GM12801 (cell line): ENCODE measurements at regions not wholly inside any gene's neighbourhood (a gene's known extent, or its start where the extent isn't known, plus 50 kb on each side); places are given as distances from the start of the nearest gene placed in this dataset.

Experiments
- CTCF ChIP-seq: IDR thresholded peaks from one replicate; pipeline ENCODE4 v1.5.1; 2011; ENCODE audit warnings: control low read depth; ENCODE audit not compliant: insufficient read length; ENCODE audit errors: extremely low read depth

- TF ChIP-seq CTCF, result no peak
Measured at GRCh38 chr2:160576054-160576499, 82.5 kb upstream of the RBMS1 start.

- TF ChIP-seq CTCF, result no peak
Measured at GRCh38 chr2:160581035-160581434, 87.4 kb upstream of the RBMS1 start.

GRCh38 chr2:160581448-160581847, 87.8 kb upstream of the RBMS1 start:
- no peak for TF ChIP-seq CTCF

- TF ChIP-seq CTCF, result no peak
Measured at GRCh38 chr2:160582081-160582480, 88.5 kb upstream of the RBMS1 start.

GRCh38 chr2:160582490-160583145, 89.0 kb upstream of the RBMS1 start:
- TF ChIP-seq CTCF, result no peak

- no peak for TF ChIP-seq CTCF
Measured at GRCh38 chr2:160583146-160583535, 89.5 kb upstream of the RBMS1 start.

- TF ChIP-seq CTCF, result no peak
Measured at GRCh38 chr2:160583813-160584537, 90.4 kb upstream of the RBMS1 start.
